H9 (cell line): ENCODE measurements at regions not wholly inside any gene's neighbourhood (a gene's known extent, or its start where the extent isn't known, plus 50 kb on each side); places are given as distances from the start of the nearest gene placed in this dataset.

Source experiments
- DNase-seq: peaks from one replicate; pipeline ENCODE4 v3.0.0-alpha.2; 2017
- H2AFZ ChIP-seq: one replicate; pipeline ENCODE4 v1.6.1; 2013; ENCODE audit warnings: mild to moderate bottlenecking, low read length, control low read depth, moderate library complexity
- H2AK5ac ChIP-seq: 2 replicates; pipeline ENCODE4 v1.6.1; 2013; ENCODE audit warnings: low read length, control low read depth, mixed read lengths; ENCODE audit not compliant: insufficient read length
- H2BK120ac ChIP-seq: one replicate; pipeline ENCODE4 v1.6.1; 2013; ENCODE audit warnings: low read depth, mild to moderate bottlenecking, low read length, control low read depth, inconsistent platforms; ENCODE audit not compliant: poor library complexity, severe bottlenecking
- H2BK12ac ChIP-seq: 2 replicates; pipeline ENCODE4 v1.6.1; 2013; ENCODE audit warnings: low read length, control low read depth, mixed read lengths, low read depth; ENCODE audit not compliant: insufficient read length
- H2BK15ac ChIP-seq: 2 replicates; pipeline ENCODE4 v1.6.1; 2013; ENCODE audit warnings: low read depth, low read length, control low read depth
- H2BK20ac ChIP-seq: one replicate; pipeline ENCODE4 v1.6.1; 2013; ENCODE audit warnings: low read depth, mild to moderate bottlenecking, low read length, control low read depth, inconsistent platforms; ENCODE audit not compliant: poor library complexity, severe bottlenecking
- H2BK5ac ChIP-seq: 2 replicates; pipeline ENCODE4 v1.6.1; 2013; ENCODE audit warnings: low read length, control low read depth, mixed read lengths; ENCODE audit not compliant: insufficient read length
- H3K14ac ChIP-seq: 2 replicates; pipeline ENCODE4 v1.6.1; 2013; ENCODE audit warnings: low read length, control low read depth; ENCODE audit not compliant: insufficient read depth
- H3K18ac ChIP-seq: 2 replicates; pipeline ENCODE4 v1.6.1; 2013; ENCODE audit warnings: low read depth, mild to moderate bottlenecking, mixed read lengths, low read length, control low read depth; ENCODE audit not compliant: insufficient read length
- H3K23ac ChIP-seq: 2 replicates; pipeline ENCODE4 v1.6.1; 2013; ENCODE audit warnings: low read length, control low read depth, mixed read lengths, low read depth; ENCODE audit not compliant: insufficient read length
- H3K23me2 ChIP-seq: 2 replicates; pipeline ENCODE4 v1.6.1; 2013; ENCODE audit warnings: low read depth, mild to moderate bottlenecking, mixed read lengths, low read length, control low read depth; ENCODE audit not compliant: insufficient read length, poor library complexity, severe bottlenecking
- H3K27ac ChIP-seq: 2 replicates; pipeline ENCODE4 v1.5.1; 2013; ENCODE audit warnings: low read length, control low read depth, mixed read lengths, low read depth; ENCODE audit not compliant: insufficient read length
- H3K27me3 ChIP-seq: 2 replicates; pipeline ENCODE4 v1.6.1; 2013; ENCODE audit warnings: low read length, control low read depth, inconsistent platforms; ENCODE audit not compliant: insufficient read depth
- H3K4ac ChIP-seq: 2 replicates; pipeline ENCODE4 v1.6.1; 2013; ENCODE audit warnings: low read depth, mild to moderate bottlenecking, control low read depth, inconsistent platforms, low read length, moderate library complexity
- H3K4me1 ChIP-seq: 2 replicates; pipeline ENCODE4 v1.6.1; 2013; ENCODE audit warnings: low read length, control low read depth, inconsistent platforms; ENCODE audit not compliant: insufficient read depth
- H3K4me2 ChIP-seq: 2 replicates; pipeline ENCODE4 v1.6.1; 2013; ENCODE audit warnings: low read length, control low read depth, mixed read lengths; ENCODE audit not compliant: insufficient read length, insufficient read depth
- H3K56ac ChIP-seq: 2 replicates; pipeline ENCODE4 v1.6.1; 2013; ENCODE audit warnings: low read depth, mild to moderate bottlenecking, mixed read lengths, low read length, control low read depth; ENCODE audit not compliant: insufficient read length
- H3K79me1 ChIP-seq: 2 replicates; pipeline ENCODE4 v1.6.1; 2013; ENCODE audit warnings: low read depth, mild to moderate bottlenecking, moderate library complexity, low read length, control low read depth, inconsistent platforms; ENCODE audit not compliant: insufficient read depth, poor library complexity, severe bottlenecking
- H3K79me2 ChIP-seq: 2 replicates; pipeline ENCODE4 v1.6.1; 2013; ENCODE audit warnings: low read length, control low read depth, inconsistent platforms; ENCODE audit not compliant: insufficient read depth
- H3K9ac ChIP-seq: 2 replicates; pipeline ENCODE4 v1.6.1; 2013; ENCODE audit warnings: low read length, control low read depth, mixed read lengths; ENCODE audit not compliant: insufficient read length; ENCODE audit errors: extremely low read depth
- H3K9me3 ChIP-seq: one replicate; pipeline ENCODE4 v1.6.1; 2013; ENCODE audit warnings: low read depth, low read length, inconsistent platforms; ENCODE audit not compliant: control insufficient read depth
- H3T11ph ChIP-seq: one replicate; pipeline ENCODE4 v1.6.1; 2013; ENCODE audit warnings: mild to moderate bottlenecking, low read length, control low read depth, inconsistent platforms
- H4K20me1 ChIP-seq: one replicate; pipeline ENCODE4 v1.6.1; 2013; ENCODE audit not compliant: control insufficient read depth, insufficient read length, insufficient read depth
- H4K5ac ChIP-seq: 2 replicates; pipeline ENCODE4 v1.6.1; 2013; ENCODE audit warnings: low read depth, mild to moderate bottlenecking, mixed read lengths, low read length, control low read depth; ENCODE audit not compliant: insufficient read length
- H4K8ac ChIP-seq: replicated peaks from 2 replicates; pipeline ENCODE4 v1.6.1; 2013; ENCODE audit warnings: low read length, control low read depth, mixed read lengths, low read depth; ENCODE audit not compliant: insufficient read length
- H4K91ac ChIP-seq: 2 replicates; pipeline ENCODE4 v1.6.1; 2013; ENCODE audit warnings: low read depth, mild to moderate bottlenecking, moderate library complexity, mixed read lengths, low read length, control low read depth; ENCODE audit not compliant: insufficient read length
- H3K27ac Mint-ChIP-seq, 3 experiments: 2 replicates in 2 of 3; 3 replicates in 1 of 3; pipeline ENCODE4 v1.8.0; 2020 to 2021; ENCODE audit warnings: mixed read lengths in 3 of 3, mild to moderate bottlenecking in 1 of 3, moderate library complexity in 1 of 3
- H3K27me3 Mint-ChIP-seq: 2 replicates; pipeline ENCODE4 v1.8.0; 2021; ENCODE audit warnings: low read depth, mild to moderate bottlenecking, moderate library complexity, mixed read lengths
- H3K36me3 Mint-ChIP-seq, 3 experiments: 2 replicates in 2 of 3; 3 replicates in 1 of 3; pipeline ENCODE4 v1.8.0; 2020 to 2021; ENCODE audit warnings: low read depth in 3 of 3, mixed read lengths in 3 of 3; ENCODE audit not compliant: insufficient read depth in 1 of 3
- H3K4me1 Mint-ChIP-seq, 2 experiments: 2 replicates each; pipeline ENCODE4 v1.8.0; 2020; ENCODE audit warnings: mixed read lengths in 2 of 2
- H3K4me3 Mint-ChIP-seq, 2 experiments: 2 replicates in 1 of 2; 3 replicates in 1 of 2; pipeline ENCODE4 v1.8.0; 2020 to 2021; ENCODE audit warnings: mild to moderate bottlenecking in 2 of 2, mixed read lengths in 2 of 2, moderate library complexity in 1 of 2
- H3K9me3 Mint-ChIP-seq, 2 experiments: 2 replicates in 1 of 2; 3 replicates in 1 of 2; pipeline ENCODE4 v1.8.0; 2020; ENCODE audit warnings: mild to moderate bottlenecking in 2 of 2, mixed read lengths in 2 of 2, moderate library complexity in 1 of 2
- WGBS: extraction: QIAGEN DNeasy Blood & Tissue Kit; methylation state at CpG from one replicate; pipeline ENCODE4 v1.1.7; 2013; ENCODE audit warnings: missing lambda C conversion rate, low lambda C conversion rate, mixed read lengths; ENCODE audit not compliant: insufficient read length; ENCODE audit errors: extremely low coverage; 5-methylcytosine and 5-hydroxymethylcytosine counted together
- TF ChIP-seq, protein P1 (sequence below): fragments of 200-600 bp; sonication (generic); conservative IDR thresholded peaks from 3 replicates; pipeline ENCODE4 v1.8.0; 2021; ENCODE audit warnings: antibody characterized with exemption, mild to moderate bottlenecking

DNA sequence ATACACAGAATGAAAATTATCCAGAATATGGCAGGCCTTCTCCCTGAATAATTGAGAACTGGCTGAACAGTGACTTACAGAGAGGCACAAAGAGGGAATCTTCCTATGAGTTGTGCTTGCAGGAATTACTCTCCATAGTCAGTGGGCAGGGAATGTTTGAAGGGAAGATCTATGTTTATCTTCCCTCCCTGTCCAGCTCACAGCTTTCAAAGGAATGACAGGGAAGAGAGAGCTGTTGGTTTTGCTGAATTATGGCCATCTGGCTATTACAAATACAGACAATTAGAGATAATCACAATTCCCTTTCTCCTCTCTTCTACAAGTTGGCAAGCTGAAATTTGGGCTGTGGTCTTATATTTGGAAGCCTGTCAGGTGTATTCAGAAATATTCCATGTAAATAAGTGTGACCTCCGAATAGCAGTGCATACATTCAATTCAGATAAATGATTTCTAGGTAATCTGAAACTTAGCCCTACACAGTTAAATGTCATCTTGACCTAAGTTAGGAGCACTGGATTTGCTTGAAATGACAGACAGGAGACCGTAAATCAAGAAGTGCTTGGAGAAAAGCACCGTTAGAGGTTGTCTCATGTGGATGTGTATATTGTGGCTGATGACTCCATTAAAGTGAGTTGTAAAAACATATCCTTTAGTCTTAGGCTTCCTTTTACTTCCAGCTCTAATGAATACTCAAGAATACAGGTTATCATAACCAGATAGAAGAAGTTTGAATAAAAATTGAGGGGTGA is 136.8 kb downstream of the C4orf33 start:
- Histone ChIP-seq H2BK120ac (no peak overlapping the region), H3K79me2 (no peaks in the 10 kb centered on the region), H3K27me3 (no peaks in the 10 kb centered on the region), H4K5ac (no peak overlapping the region), H3K9ac (no peak overlapping the region), H4K91ac (no peak overlapping the region), H3K18ac (no peak overlapping the region), H3K27ac (no peak overlapping the region), H2BK12ac (no peak overlapping the region), H3K23ac (no peak overlapping the region), H3K14ac (no peak overlapping the region), H3K9me3 (no peaks in the 10 kb centered on the region), H2AFZ (no peak overlapping the region), H4K20me1 (no peaks in the 10 kb centered on the region), H3K79me1 (no peaks in the 10 kb centered on the region), H3T11ph (no peak overlapping the region), H3K23me2 (no peaks in the 10 kb centered on the region), H4K8ac (no peak overlapping the region), H3K4me2 (no peak overlapping the region), H2BK20ac (no peak overlapping the region), H3K4ac (no peak overlapping the region), H2AK5ac (no peak overlapping the region), H3K56ac (no peak overlapping the region), H3K4me1 (no peaks in the 10 kb centered on the region), H2BK15ac (no peak overlapping the region), H2BK5ac (no peak overlapping the region)
- Mint-ChIP-seq H3K27me3 (no peaks in the 10 kb centered on the region), H3K4me3 (no peak overlapping the region), H3K27ac (no peak overlapping the region), H3K4me1 (0 out of 4 replicates have a peak, but pooled peaks cover 0 to 3% of the 10 kb centered on the region in 2 experiments), H3K9me3 (no peaks in the 10 kb centered on the region), H3K36me3 (no peaks in the 10 kb centered on the region)
- DNase-seq, result no peak
- TF ChIP-seq, protein P1, sequence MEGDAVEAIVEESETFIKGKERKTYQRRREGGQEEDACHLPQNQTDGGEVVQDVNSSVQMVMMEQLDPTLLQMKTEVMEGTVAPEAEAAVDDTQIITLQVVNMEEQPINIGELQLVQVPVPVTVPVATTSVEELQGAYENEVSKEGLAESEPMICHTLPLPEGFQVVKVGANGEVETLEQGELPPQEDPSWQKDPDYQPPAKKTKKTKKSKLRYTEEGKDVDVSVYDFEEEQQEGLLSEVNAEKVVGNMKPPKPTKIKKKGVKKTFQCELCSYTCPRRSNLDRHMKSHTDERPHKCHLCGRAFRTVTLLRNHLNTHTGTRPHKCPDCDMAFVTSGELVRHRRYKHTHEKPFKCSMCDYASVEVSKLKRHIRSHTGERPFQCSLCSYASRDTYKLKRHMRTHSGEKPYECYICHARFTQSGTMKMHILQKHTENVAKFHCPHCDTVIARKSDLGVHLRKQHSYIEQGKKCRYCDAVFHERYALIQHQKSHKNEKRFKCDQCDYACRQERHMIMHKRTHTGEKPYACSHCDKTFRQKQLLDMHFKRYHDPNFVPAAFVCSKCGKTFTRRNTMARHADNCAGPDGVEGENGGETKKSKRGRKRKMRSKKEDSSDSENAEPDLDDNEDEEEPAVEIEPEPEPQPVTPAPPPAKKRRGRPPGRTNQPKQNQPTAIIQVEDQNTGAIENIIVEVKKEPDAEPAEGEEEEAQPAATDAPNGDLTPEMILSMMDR, result no peak
- no CpG with 5 or more reads among the region's 3 CpGs for WGBS
